Testis (tissue), 2 donors: ENCODE measurements at regions not wholly inside any gene's neighbourhood (a gene's known extent, or its start where the extent isn't known, plus 50 kb on each side); places are given as distances from the start of the nearest gene placed in this dataset.

Experiments
- CTCF ChIP-seq, 3 experiments: fragments of 450-650 bp in 2 of 3; fragments of 200-600 bp in 1 of 3; sonication (generic) in 1 of 3; IDR thresholded peaks; one replicate each; pipeline ENCODE4 v1.5.1; 2016 to 2019; ENCODE audit warnings: antibody characterized with exemption in 3 of 3, mild to moderate bottlenecking in 2 of 3, moderate library complexity in 1 of 3
- POLR2A ChIP-seq: fragments of 450-650 bp; IDR thresholded peaks from one replicate; pipeline ENCODE4 v1.6.1; 2017; ENCODE audit warnings: antibody characterized with exemption, mild to moderate bottlenecking, moderate library complexity

GRCh38 chr13:50511877-50512341 is 331.6 kb downstream of the DLEU7 start:
- no peak for TF ChIP-seq POLR2A
- no peak for TF ChIP-seq CTCF (IDR thresholded peaks at IDR 0.05)
